ENCODE measurements at regions not wholly inside any gene's neighbourhood (a gene's known extent, or its start where the extent isn't known, plus 50 kb on each side); places are given as distances from the start of the nearest gene placed in this dataset.
A peak's percentile ranks its signal among the peaks of the same experiment; 100 is the strongest.

DNA sequence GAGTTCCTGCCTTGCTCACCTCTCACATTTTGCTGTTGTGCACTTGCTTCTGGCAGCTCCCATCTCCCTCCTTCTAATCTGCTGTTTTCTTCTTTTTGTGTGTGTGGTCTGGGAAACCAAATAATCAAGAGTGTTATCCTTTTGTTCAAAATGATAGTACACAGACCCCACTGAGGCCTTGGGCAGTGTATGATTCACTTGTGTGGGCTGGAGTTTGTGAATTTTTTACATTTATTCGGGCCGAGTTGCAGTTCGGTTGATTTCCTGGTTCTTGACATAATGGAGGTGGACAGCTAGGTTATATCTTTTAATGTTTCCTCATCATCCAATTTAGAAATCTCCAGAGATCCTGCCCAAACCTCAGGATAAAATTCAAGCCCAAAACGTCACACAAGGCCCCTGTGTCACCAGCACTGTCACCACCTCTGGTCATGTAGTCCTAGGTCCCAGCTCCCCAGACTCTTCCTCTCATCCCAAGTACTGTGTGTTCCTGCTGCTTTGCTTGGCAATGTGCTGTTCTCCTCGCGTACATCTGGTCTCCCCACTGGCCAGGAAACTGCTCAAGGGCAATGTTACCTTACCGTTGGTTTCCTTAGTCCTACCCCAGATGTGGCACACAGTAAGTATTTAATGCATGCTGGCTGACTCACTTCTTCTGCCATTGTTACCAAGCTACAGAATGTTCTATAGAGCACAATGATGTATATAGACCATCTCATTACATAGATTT lies 55.7 kb upstream of the PHACTR2 start:
- DNase-seq: no peak

DNA sequence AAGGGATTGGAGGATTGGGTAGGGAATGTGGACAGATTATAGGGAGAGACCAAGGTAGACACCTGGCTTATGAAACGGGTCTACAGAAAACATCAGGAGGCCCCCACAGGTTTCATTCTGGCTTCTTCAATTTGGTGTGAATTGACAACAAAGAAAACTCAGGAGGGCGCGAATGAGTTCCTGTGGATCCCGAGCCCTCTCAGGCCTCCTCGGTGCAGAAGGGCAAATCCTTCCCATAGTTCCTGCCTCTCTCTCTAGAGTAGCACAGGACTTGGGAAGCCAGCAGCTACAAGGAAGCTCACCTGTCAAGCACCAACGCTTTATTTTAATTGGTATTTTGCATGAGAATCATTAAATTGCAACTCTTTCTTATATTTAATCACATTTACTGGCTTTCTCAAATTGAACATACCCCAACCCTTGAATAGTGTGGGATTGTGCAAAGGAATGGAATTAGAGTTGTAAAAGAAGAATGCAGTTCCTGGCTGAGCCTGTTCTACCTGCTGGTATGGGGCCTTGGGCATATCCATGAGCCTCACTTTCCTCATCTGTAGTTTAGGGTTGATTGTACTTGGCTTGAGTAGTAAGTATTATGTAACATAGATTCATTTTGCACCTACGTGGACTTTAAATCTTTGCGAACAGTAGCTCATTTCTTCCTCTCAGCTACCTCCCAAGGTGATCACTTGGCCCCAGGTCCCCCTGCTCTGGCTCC lies 56.4 kb upstream of the PHACTR2 start:
- DNase-seq: no peak

DNA sequence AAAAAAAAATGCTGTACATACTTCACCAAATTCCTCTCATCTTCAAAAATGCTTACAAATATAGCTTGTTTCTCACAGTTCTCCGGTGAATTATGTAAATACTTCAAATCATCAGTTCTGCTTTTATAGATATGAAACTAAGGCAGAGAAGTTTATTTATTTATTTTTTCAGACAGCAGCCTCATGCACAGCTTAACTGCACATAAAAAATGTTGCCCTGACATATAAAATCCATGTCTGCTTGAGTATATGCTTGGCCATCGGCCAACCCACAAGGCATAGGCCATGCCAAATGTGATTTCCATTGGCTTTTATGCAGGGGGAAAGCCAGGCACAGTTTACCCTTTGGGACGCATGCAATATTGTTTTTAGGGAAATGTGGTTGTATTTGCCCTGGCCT lies 57.3 kb upstream of the PHACTR2 start:
- DNase-seq: no peak

DNA sequence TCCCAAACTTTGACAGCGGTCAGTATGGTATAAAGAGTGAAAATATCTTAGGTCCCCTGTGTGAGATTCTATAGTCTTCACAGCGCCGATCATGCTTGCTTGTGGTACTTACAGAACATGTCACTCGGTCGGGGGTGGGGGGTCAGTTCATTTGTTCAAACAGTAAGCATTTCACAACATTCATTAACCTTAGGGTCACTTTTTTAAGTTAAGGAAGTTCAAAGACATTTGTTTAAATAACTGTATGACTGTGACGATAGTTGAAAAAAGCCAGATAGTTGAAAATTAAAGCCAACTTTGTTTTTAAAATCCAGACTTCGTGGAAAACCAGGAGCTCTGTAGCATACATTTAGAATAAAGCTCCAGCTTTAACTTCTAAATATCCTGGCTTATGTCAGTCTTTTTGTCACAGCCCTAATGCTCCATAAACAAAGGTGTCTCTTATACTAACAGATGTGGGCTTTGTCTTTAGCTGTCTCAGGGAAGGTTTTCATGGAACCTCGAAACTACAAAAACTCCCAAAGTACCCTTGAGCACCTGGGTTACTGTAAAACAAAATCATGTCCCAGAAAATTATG lies 57.9 kb upstream of the PHACTR2 start:
- no peak for DNase-seq

DNA sequence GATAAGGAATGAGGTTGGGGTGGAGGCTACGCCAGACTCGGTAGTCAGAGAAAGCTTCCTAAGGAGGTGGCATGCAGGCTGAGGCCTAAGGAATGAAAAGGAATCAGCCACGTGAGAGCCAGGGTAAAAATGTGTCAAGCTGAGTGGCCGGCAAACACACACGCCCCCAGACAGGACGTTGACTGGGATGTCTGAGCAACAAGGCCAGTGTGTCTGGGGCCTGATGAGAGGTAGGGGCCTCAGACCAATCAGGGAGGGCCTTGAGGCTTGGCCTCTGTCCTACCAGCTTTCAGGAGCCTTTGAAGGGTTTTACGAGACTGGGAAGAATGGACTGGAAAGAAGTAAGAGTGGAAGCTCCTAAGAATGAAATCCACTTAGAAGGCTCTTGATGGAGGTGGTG lies 61.0 kb upstream of the PHACTR2 start:
- no peak for DNase-seq

DNA sequence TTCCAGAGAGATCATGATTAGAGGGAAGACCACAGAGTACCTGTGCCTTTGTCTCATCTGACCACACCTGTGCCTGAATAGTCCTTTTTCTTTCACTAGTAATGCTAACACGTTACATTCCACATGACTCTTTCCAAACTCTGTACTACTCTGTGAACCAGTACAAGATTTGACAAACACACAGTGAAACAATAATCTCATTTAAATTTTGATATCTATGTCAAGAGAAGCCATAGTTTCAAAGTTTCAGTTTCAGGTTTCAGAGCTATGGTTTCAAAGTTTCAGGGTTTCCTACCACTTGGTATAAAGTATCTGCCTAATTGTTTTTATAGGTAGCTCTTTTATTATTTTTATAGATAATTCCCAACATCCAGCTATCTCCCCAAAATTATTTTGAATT lies 62.0 kb upstream of the PHACTR2 start:
- no peak for DNase-seq

DNA sequence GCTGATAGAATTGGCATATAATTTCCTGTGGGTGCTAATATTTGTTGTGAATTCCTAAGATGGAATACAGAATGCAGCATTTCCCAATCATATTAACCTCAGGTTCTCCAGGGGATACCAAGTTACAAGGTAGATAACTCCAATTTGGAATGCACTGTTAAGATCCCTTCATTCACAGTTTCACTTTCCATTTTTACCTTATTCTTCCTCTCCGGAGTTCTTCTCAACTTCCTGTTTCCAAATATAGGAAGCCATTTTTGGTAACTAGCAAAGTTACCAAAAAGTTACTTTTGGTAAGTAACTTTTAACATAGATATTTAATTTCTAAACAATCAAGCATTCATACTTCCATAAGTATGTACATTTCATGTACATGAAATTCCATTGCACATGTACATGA lies 63.5 kb upstream of the PHACTR2 start:
- DNase-seq: no peak

DNA sequence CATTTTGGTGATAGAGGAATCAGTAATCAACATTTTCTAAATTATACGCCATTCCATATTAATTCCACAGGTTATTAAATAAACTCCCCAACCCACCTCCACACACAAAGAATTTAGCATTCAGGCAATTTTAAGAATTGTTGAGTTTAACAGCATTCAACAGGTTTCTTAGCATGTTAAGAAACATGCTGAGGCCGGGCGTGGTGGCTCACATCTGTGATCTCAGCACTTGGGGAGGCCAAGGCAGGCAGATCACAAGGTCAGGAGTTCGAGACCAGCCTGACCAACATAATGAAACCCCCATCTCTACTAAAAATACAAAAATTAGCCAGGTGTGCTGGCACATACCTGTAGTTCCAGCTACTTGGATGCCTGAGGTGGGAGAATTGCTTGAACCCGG lies 64.0 kb upstream of the PHACTR2 start:
- no peak for DNase-seq

DNA sequence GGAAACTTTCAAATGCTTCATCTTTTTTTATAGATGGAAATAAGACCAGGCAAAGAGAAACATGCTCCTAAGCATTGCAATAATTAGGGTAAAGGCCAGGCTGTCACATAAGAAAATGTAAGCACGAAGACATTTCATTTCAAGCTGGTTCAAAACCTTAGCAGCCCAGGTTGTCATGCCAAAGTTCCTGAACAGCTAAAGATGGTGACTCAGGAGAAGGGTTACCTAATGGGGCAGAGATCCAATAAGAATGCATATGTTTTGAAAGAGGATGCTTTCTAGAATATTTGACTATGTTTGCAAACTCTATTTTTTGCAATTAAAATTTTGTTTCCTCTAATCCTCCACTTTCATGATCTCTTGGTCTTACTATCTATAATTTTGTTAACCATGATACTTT lies 65.6 kb upstream of the PHACTR2 start:
- DNase-seq: no peak

DNA sequence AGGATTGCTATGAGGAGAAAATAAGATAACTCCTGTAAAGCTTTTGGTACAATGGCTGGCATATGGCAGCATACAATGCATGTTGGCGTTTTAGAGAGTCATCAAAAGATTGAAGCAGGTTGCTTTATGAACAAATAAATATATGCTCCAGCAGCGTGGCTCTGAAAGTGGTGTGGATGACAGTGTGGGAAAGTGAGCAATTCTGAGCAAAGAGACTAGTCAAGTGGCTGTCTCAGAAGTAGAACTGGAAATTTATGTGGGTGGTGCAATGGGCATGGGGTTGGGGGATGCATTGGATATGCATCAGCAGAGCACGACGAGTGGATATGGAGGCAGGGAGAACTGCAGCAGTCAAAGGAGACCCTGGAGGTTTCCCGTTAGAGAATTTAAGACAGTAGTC lies 66.2 kb upstream of the PHACTR2 start:
- DNase-seq: no peak

DNA sequence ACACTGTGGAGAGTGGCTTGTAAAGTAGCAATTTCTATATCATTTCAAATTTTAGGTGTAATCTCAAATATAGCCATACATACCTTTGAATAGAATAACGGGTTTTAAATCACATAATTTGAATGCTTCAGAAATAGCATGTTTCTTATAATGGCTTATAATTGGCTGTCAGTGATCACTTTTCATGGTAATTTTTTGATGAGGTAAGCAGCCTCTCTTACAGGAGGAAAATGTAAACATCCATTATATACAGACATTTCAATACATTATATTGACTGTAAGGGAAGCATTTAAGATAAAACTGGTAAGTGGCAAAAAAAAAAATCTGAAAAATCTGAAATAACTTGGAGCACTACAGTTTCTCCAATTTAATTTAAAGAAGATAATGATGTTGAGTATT lies 67.8 kb upstream of the PHACTR2 start:
- no peak for DNase-seq

DNA sequence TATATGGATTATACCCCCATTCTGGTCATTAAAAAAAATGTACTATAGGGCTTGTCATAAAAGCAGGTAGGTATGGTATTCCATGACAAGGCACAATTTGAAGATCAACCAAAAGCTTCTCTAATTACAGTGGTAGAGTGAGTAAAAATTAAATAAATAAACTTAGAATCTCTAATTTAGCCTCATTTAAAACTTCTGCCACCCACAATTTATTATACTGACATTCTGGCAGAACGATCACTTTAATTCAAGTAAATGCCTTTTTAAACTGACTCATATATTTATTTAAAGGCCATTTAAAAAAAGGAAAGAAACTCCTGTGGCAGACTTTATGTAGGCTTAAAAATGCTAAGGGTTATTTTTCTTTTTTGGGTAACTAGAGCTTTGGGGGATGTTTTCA lies 68.3 kb upstream of the PHACTR2 start:
- DNase-seq: no peak

DNA sequence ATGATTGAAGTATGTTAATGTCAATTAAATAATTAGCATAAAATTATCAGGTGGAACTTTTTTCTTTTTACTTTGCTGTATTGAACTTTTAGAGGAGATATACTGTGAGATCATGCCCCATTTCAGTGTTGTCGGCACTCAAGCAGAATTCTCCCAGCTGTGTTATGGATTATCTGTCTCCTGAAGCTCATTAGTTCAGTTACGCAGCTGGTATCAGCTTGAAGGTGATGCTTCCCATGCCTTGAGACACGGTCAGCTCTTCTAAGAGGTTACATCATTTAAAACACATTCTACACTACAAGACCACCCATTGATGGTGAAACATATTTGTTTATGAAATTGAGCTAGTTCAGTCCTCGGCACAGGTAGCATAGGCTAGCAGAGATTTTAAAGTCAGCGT lies 68.9 kb upstream of the PHACTR2 start:
- peak; percentile 18 for DNase-seq

DNA sequence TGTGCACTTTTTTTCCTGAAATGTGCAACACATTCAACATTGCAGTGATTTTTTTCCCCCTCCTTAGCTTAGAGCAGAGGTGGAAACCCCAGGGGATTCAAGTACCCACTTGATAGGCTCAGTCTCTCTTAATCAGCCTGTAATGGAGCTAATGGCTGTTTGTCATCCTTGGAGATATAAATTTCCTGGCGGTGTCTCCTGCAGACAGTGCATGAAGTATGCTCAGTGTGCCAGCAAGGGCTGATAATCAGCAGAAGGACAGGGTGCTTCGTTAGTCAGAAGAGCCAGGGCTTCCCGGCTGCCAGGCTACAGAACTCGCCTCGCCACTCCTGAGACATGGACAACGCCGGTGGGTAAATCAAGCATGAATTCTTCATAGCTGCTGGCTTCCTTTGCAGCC lies 69.8 kb upstream of the PHACTR2 start:
- DNase-seq: peak; percentile 47

DNA sequence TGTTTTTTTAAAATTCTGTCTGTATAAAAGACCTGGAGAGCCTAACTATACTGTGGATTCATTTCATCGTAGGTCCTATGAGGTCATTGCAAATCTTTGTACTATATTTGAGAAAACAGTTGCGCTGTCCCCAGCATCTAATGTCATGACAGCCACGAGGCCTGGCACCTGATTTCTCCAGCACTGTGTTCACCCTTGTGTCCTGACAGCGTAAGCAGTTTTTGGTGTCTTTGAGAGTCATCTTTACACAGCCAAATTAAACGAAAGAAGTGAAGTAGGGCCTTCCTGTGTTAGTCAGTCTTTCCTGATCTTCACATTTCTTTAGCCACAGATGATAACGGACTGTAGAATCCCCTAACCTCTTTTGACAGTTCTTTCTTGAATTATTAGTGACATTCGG lies 70.6 kb upstream of the PHACTR2 start:
- no peak for DNase-seq

DNA sequence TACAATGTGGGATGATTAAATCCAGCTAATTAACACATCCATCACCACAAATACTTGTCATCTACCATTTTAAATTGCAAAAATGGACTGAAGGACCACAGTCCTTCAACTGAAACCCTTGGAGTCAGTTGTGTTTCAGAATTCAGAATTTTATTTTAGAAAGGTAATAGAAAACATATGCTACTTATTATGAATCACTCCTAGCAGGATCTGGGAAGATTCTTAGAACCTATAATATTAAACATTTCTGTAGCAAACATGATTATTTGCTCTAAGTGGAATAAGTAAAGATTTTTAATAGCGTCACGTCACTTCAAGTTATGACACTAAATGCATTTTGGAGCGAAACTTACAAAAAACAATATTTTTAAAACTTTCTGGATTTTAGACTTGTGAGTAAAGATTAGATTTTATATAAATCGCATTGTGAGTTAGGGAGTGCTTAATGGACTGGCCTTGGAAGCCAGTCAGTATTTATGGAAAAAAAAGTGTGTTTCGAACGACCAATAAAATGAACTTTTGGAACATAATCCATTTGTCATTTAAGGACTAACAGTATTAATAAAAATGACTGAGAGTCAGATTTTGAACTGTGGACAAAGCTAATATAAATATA lies 71.8 kb upstream of the PHACTR2 start:
- DNase-seq: no peak

DNA sequence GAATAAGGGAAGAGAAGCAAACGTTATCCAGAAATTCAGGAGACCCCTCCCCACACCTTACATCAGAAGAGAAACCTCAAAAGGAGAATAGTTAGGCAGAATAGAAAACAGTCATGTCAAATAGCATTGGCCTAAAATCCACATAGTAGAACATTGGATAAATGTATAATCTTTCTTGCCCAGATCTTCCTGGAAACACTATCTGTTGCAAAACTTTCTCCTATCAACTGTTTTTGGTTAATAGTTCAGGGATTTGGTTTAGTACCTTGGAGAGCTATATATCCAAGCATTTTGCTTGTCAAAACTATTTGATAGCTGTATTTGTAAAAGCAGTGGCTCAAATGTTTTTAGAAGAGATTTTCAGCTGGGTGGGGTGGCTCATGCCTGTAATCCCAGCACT lies 74.3 kb upstream of the PHACTR2 start:
- DNase-seq: no peak

DNA sequence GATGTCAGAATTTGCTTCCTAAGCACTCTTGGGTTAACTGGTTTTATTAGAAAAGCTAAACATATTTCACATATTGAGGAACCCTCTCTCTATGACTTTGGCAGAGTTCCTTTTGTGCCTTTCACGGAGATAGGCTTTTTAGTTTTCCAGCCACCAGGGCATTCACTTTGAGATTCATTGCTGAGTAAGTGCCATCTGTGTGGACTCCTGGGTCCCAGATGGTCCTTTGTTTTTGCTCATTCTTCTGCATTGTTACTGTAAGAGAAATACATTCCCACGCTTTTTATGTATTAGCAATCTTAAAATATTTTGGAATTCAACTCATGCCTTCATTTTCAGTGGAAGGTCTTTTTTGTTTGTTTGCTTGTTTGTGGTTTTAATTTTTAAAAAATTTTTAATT lies 76.3 kb upstream of the PHACTR2 start:
- DNase-seq: no peak

DNA sequence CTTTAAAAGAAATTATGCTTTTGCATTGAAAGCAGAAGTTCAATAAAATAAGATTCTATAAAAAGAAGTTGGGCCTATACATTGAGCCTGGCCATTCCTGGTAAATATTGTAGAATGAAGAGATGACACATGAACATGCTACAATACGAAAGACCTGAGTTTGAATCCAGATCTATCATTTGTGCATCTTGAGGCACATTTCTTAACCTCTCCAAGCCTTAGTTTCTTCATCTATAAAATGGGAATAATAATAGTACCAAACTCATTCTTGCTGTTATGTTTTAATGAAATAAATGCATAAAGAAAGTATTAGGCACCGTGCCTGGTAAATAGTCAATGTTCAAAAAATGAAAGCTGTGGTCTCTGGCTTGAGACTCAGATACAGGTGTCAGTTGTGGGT lies 76.9 kb upstream of the PHACTR2 start:
- no peak for DNase-seq

DNA sequence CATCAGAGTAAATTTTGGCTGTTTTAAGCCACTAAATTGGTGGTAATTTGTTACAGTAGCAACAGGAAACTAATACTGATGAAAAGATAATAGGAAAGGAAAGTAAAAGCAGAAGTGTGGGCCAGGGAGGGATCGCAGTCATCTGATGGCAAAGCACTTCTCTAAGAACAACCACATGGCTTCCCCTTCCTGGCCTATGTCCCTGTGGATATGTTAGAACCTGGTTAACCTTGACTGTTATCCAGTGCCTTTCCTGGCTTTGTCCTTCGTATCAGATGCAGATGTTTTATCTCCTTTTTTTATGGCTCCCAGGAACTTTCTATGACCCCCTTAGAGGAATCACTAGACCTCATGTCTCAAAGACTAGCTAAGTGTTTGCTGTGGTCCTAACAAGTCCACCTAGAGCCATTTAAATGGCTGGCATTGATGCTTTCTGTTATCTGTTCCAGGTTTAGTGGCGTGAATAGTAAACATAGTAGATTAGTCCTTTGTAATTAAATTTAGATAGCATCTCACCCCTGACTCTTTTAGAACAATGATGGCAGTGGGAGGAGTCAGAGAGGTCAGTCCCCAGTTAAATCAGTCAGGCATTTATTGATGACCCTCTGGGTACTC lies 79.2 kb upstream of the PHACTR2 start:
- no peak for DNase-seq

DNA sequence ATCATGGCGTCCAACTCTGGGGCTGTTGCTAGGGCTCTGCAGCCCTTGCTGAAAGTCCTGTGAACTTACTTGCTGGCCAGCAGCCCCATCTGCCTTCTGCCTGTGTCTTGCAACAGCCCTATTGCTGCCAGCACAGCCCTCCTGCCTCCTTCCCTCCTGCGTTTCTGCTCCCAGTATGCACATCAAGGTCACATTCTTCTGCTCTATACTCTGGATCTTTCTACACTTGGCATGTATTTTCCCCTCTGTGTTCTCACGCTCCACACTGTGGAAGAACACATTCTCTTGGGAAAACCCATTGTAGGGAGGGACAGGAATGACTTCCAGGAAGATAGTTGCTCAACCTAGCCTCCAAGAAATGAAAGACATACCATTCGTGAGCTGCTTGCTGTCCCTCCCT lies 80.9 kb upstream of the PHACTR2 start:
- no peak for DNase-seq

DNA sequence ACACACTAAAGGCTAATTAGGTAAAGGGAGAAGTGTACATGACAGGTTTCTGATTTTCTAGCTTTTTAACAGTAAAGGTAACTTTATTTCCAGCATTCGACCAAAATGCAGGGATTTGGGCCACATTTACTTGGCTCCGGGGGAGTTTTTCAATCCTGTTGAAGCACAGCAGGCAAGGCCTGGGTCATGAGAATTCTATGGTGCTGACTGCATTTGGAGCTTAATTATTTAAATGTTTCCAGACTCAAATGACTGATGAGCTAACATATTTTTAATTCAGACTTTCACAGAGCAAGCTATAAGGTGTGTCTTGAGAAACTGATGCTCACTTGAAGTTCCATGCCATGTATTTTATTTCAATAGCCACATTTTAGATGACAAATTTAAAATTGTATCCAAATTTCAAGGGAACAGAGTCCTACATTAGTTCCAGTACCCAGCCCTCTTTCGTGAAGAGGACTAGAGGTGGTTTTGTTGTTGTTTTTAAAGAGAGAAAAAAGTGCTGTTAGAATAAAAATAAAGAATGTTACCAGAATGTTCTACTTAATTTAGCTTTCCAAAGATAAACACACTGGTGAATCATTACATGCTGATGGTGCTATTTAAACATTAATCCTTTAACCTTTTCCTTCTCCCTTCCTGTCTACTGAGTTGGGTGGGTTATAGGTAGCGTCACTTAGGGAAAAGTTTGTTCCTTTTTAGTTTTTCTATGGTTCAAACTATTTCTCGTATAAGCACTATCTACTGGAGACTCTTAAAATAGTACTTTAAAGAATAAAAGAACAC lies 82.3 kb upstream of the PHACTR2 start:
- DNase-seq: no peak

DNA sequence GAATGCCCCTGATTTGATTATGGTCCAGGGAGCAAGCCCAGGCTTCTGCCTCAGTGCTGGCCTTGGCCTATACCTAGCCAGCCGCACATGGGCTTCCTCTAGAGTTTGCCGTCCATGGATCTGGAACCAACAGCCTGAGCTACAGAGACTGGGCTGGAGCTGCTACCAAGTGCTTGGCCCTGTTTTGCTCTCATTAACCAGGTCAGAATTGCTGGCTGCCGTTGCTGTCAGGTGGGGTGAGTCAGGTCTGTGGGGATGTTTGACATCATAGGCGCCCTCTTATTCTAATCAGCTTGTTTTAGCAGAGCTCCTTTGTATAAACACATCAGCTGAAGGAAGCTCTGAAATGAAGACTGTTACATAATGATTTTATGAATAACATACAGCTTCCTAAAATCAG lies 83.1 kb upstream of the PHACTR2 start:
- no peak for DNase-seq

All from NCI-H2227 treated with DMSO at 0.1 percent for 48 hours (cell line).